Hepatocyte (in vitro differentiated cells): ENCODE measurements at regions not wholly inside any gene's neighbourhood (a gene's known extent, or its start where the extent isn't known, plus 50 kb on each side); places are given as distances from the start of the nearest gene placed in this dataset.

Experiments
- DNase-seq: peaks from one replicate; pipeline ENCODE4 v3.0.0-alpha.2; 2016; ENCODE audit warnings: low spot score
- H2AFZ ChIP-seq: fragments of 200-600 bp; sonication (generic); 2 replicates; pipeline ENCODE4 v1.6.0; 2016; ENCODE audit warnings: antibody characterized with exemption, mild to moderate bottlenecking
- H3K27ac ChIP-seq: fragments of 200-600 bp; sonication (generic); 2 replicates; pipeline ENCODE4 v1.5.1; 2016; ENCODE audit warnings: mild to moderate bottlenecking
- H3K27me3 ChIP-seq: fragments of 200-600 bp; sonication (generic); 2 replicates; pipeline ENCODE4 v1.6.1; 2016
- H3K36me3 ChIP-seq: fragments of 200-600 bp; sonication (generic); replicated peaks from 2 replicates; pipeline ENCODE4 v1.5.1; 2016; ENCODE audit warnings: low read depth; ENCODE audit not compliant: insufficient read depth
- H3K4me1 ChIP-seq: fragments of 200-600 bp; sonication (generic); 2 replicates; pipeline ENCODE4 v1.5.1; 2016; ENCODE audit warnings: mild to moderate bottlenecking, moderate library complexity; ENCODE audit not compliant: insufficient read depth
- H3K4me2 ChIP-seq: fragments of 200-600 bp; sonication (generic); 2 replicates; pipeline ENCODE4 v1.6.0; 2016
- H3K4me3 ChIP-seq: fragments of 200-600 bp; sonication (generic); 2 replicates; pipeline ENCODE4 v1.5.1; 2016; ENCODE audit warnings: mild to moderate bottlenecking
- H3K79me2 ChIP-seq: fragments of 200-600 bp; sonication (generic); 2 replicates; pipeline ENCODE4 v1.6.0; 2017; ENCODE audit warnings: mild to moderate bottlenecking
- H3K9me2 ChIP-seq: fragments of 200-600 bp; sonication (generic); replicated peaks from 2 replicates; pipeline ENCODE4 v1.6.0; 2017; ENCODE audit warnings: mild to moderate bottlenecking; ENCODE audit not compliant: insufficient read depth
- H3K9me3 ChIP-seq: fragments of 200-600 bp; sonication (generic); 2 replicates; pipeline ENCODE4 v1.5.1; 2016; ENCODE audit warnings: low read depth, mild to moderate bottlenecking
- H4K20me1 ChIP-seq: fragments of 200-600 bp; sonication (generic); 2 replicates; pipeline ENCODE4 v1.6.0; 2016; ENCODE audit warnings: mild to moderate bottlenecking; ENCODE audit not compliant: insufficient read depth, poor library complexity, severe bottlenecking
- EZH2 ChIP-seq: fragments of 200-600 bp; sonication (generic); IDR thresholded peaks from 2 replicates; pipeline ENCODE4 v1.6.1; 2016; ENCODE audit warnings: antibody characterized with exemption, mild to moderate bottlenecking, borderline replicate concordance
- EZH2phosphoT487 ChIP-seq: fragments of 200-600 bp; sonication (generic); IDR thresholded peaks from one replicate; pipeline ENCODE4 v1.6.1; 2018; ENCODE audit warnings: antibody characterized with exemption, mild to moderate bottlenecking, low read depth, moderate library complexity; ENCODE audit not compliant: unreplicated experiment, severe bottlenecking
- WGBS: methylation state at CpG from one replicate; pipeline ENCODE4 v1.1.6; 2016; ENCODE audit warnings: low lambda C conversion rate; ENCODE audit errors: missing lambda C conversion rate; 5-methylcytosine and 5-hydroxymethylcytosine counted together
- TF ChIP-seq, protein P1 (sequence below): fragments of 200-600 bp; sonication (generic); IDR thresholded peaks from 2 replicates; pipeline ENCODE4 v1.5.1; 2016; ENCODE audit warnings: antibody characterized with exemption, mild to moderate bottlenecking; ENCODE audit not compliant: poor library complexity

DNA sequence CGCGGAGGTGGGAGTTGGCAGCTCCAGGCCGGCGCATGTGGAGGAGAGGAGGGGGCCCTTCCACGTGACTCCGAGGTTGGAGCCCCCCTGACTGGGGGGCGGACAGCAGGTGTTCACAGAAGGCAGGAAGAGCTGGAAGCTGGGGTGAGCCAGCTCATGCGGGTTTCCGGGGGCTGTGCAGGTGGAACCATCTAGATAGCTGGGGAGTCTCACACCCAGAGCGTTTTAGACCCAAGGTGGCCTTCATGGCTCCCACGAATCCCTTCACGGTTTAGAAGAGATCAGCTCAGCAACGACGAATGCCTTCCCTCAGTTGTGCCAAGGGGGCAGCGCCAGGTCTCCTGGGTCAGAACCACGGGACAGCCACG, 740.5 kb upstream of the SALL3 start:
- H3K9me2 ChIP-seq: no peaks in the 10 kb centered on the region
- no peaks in the 10 kb centered on the region for H3K36me3 ChIP-seq
- no peak overlapping the region for H2AFZ ChIP-seq
- no peaks in the 10 kb centered on the region for H4K20me1 ChIP-seq
- WGBS: 94% methylated on average over 16 of the region's 17 CpGs
- TF ChIP-seq, protein P1, sequence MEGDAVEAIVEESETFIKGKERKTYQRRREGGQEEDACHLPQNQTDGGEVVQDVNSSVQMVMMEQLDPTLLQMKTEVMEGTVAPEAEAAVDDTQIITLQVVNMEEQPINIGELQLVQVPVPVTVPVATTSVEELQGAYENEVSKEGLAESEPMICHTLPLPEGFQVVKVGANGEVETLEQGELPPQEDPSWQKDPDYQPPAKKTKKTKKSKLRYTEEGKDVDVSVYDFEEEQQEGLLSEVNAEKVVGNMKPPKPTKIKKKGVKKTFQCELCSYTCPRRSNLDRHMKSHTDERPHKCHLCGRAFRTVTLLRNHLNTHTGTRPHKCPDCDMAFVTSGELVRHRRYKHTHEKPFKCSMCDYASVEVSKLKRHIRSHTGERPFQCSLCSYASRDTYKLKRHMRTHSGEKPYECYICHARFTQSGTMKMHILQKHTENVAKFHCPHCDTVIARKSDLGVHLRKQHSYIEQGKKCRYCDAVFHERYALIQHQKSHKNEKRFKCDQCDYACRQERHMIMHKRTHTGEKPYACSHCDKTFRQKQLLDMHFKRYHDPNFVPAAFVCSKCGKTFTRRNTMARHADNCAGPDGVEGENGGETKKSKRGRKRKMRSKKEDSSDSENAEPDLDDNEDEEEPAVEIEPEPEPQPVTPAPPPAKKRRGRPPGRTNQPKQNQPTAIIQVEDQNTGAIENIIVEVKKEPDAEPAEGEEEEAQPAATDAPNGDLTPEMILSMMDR: no peak
- TF ChIP-seq EZH2phosphoT487 (no peak), EZH2 (no peak)
- DNase-seq: no peak
- no peaks in the 10 kb centered on the region for H3K9me3 ChIP-seq
- H3K4me2 ChIP-seq: no peak overlapping the region
- H3K27ac ChIP-seq: no peak overlapping the region
- H3K79me2 ChIP-seq: no peaks in the 10 kb centered on the region
- H3K4me3 ChIP-seq: no peak overlapping the region
- peaks cover 6% of the 10 kb centered on the region for H3K4me1 ChIP-seq
- H3K27me3 ChIP-seq: no peaks in the 10 kb centered on the region

DNA sequence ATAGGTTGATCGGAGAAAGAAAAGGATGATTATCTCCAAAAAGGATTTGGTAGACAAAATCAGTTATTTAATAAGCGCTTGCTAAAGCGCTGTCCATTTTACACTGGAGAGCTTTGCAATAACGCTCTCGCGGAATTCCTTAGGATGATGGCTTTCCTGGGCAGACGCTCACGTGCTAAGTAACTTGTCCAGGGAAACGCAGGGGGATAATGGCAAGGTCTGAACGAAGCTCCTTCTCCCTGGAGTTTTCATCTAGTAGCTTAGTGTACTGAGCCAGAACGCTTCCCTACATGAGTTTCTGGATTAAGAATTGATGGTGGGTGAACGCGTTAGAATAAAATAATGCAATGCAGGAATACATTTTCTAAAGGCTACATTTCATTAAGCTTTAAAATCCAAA, 739.5 kb upstream of the SALL3 start:
- H3K9me2 ChIP-seq: no peaks in the 10 kb centered on the region
- H2AFZ ChIP-seq: no peak overlapping the region
- no peak for TF ChIP-seq EZH2phosphoT487
- no peak for TF ChIP-seq EZH2
- TF ChIP-seq, protein P1: no peak
- H3K27ac ChIP-seq: no peak overlapping the region
- 72% methylated on average over 13 of the region's 13 CpGs for WGBS
- H3K4me3 ChIP-seq: no peak overlapping the region
- H3K9me3 ChIP-seq: no peaks in the 10 kb centered on the region
- no peaks in the 10 kb centered on the region for H4K20me1 ChIP-seq
- H3K4me1 ChIP-seq: peaks cover 6% of the 10 kb centered on the region
- no peak overlapping the region for H3K4me2 ChIP-seq
- H3K36me3 ChIP-seq: no peaks in the 10 kb centered on the region
- H3K27me3 ChIP-seq: no peaks in the 10 kb centered on the region
- H3K79me2 ChIP-seq: no peaks in the 10 kb centered on the region
- DNase-seq: no peak

DNA sequence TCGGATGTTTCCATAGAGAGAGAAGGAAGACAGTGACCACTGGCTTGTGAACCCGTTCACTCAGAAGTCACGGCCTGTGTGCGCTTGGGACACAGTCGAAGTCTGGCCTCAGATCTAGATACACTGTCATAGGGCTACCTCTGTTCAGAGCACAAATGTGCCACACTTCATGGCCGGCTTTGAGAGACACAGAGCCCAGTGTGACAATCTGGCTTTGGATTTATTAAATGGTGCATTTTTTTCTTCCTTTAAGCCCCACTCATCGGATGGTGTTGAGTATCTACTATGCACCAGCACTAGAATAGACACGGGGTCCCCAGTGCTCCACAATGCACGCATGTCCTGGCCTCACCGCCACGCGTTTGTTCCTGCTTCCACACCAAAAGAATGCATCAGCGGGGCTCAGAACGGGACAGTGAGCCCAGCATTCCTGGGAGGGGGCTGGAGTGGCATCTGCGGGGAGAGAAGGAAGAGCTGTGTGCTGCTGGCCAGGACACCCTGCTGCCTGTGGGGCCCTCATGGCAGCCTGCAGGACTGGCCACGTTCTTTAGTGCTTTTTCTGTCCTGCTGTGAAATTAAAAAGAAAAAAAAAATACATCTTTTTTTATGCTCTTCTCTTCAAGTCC, 738.9 kb upstream of the SALL3 start:
- no peaks in the 10 kb centered on the region for H3K27me3 ChIP-seq
- WGBS: 67% methylated on average over 16 of the region's 16 CpGs
- H3K9me2 ChIP-seq: no peaks in the 10 kb centered on the region
- no peak overlapping the region for H2AFZ ChIP-seq
- H3K4me3 ChIP-seq: no peak overlapping the region
- no peaks in the 10 kb centered on the region for H3K9me3 ChIP-seq
- H3K79me2 ChIP-seq: no peaks in the 10 kb centered on the region
- H3K27ac ChIP-seq: no peak overlapping the region
- H3K4me2 ChIP-seq: no peak overlapping the region
- no peak for DNase-seq
- H3K36me3 ChIP-seq: no peaks in the 10 kb centered on the region
- H4K20me1 ChIP-seq: no peaks in the 10 kb centered on the region
- peaks cover 6% of the 10 kb centered on the region for H3K4me1 ChIP-seq
- TF ChIP-seq, protein P1: no peak
- no peak for TF ChIP-seq EZH2phosphoT487
- TF ChIP-seq EZH2: no peak
